SW480 (cell line): ENCODE measurements at regions not wholly inside any gene's neighbourhood (a gene's known extent, or its start where the extent isn't known, plus 50 kb on each side); places are given as distances from the start of the nearest gene placed in this dataset.

ENCODE experiments used
- DNase-seq: peaks from one replicate; pipeline ENCODE4 v3.0.0-alpha.2; 2016; ENCODE audit warnings: low spot score

DNA sequence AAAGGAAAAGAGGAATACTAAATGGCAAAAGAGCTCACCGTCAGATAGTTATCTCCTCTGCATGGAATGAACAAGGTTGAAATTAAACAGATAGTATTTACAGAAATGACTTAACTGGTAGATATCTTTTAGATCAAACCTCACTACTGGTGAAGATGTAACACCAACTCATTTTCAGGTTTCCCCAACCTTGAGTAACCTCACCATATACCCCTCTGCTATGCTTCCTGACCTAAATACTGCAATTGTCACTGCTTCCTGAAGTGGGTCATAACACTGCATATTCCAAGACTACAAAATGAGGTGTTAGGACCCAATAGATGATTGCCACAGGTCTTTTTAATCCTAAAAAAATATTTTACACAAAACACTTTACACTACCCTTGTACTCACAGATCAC lies 76.3 kb upstream of the PLEKHA5 start:
- DNase-seq, result no peak

DNA sequence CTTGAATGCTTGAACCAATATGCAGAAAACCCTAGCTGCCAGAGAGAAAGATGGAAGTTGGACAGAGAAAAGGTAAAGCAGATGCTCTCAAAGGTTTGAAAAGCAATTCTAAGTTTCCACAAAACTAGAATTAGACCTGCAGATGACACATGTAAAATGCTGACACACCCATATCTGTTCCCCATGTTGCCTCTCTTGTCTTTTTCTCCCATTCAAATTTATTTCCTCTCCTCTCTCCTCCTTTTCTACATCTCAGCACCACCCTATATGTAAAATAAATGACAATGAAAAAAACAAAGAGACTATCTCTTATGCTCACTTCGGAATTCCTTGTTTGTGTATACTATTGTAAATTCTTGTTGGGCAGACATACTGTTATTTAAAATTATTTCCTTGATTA lies 75.5 kb upstream of the PLEKHA5 start:
- DNase-seq, result no peak

DNA sequence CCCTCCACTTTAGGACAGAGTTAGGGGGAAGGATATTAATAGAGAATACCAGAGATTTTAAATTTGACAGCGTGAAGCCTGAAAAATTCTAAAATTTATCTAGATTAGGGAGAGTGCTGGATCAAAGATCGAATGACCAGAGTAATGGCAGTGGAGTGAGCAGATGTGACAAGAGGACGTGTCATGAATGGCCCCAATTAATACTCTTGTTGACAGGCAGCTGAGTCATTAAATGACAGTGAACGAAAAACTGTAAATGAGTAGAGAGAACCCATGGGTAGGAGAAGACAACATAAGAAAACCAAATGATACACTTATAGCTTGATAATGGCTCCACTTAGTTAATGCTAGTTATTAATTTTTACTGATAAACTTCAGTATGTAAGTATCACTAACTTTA lies 73.9 kb upstream of the PLEKHA5 start:
- no peak for DNase-seq

DNA sequence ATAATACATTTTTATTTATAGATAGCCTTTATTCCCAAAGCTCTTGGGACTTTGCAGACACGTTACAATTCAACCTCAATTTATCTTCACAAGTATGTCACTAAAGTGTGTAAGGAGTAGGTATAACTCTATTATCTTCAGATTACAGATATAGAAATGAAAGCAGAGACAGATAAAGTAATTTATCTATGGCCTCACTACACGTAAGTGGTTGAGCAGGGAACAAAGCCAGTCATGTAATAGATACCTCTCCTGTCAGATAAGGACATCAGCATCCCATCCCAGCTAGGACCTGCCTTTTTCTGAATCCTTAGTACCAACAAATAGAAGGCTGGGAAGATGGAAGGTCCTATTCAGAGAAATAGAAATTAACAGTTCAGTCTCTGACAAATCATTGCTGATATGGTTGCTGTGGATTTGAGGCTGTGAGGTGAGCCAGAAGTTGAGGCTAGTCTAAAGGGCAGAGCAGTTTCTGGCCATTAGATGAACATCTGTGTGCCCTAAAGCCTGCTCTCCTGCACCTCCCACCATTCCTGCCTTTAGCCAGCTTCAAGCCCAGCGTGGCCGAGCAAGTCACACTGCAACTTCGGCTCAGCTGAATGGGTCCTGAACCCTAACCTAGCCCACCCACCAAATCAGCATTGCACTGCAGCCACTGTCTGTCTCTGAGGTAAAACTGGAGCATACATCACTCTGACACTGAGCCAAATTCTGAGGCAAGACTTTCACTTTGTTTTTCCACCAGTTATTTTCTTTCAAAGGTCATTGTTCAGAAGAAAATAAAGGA lies 71.1 kb upstream of the PLEKHA5 start:
- no peak for DNase-seq

DNA sequence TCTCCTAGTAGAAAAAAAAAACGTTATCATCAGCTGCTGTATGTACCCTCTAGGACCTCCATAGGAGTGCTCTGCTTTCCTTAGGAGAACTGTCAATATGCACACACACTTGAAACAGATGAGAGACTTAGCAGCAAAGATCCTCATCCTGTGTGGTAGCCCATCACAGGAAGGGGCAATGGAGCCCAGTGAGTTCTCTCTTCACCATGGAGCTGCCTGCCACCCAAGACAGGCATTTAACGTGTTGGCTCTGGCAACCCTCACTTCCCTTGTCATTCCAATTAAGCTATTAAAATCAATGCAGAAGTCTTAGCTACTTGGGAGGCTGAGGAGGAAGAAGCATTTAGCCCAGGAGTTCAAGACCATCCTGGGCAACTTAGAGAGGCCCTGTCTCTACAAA lies 64.8 kb upstream of the PLEKHA5 start:
- DNase-seq, result no peak

DNA sequence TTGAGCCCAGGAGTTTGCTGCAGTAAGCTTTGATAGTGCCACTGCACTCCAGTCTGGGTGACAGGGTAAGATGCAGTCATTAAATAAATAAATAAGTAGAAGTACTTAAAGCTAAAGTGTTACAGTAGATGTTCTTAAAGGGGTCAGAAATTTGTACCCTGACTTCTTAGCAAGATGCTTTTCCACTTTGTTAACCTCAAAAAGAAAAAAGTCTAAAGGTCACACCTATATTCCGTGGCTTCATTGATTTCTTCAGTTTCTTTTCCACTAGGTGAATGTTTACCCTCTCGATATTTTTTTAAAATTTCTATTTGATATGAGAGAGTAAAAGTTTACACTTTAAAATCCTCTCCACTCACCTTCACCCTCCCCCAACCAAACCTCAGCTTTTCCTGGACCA lies 64.3 kb upstream of the PLEKHA5 start:
- DNase-seq, result no peak

DNA sequence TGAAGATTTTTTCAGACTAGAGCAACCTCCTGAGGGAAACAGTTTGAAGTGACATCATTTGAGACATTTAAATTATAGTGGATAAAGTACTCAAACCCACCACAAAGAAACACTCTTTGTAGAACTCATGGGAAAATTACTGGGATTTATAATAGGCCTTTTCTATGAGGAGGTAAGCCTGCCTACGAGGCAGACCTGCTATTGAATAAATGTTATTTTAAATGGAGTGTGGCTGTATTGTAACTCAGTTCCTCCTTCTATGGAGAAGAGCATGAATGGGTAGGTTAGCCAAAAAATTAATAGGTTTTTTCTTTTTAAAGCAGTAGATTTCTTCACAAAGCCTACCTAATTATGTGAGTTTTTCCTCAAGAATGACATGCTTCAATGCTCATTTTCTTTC lies 63.7 kb upstream of the PLEKHA5 start:
- DNase-seq, result no peak

DNA sequence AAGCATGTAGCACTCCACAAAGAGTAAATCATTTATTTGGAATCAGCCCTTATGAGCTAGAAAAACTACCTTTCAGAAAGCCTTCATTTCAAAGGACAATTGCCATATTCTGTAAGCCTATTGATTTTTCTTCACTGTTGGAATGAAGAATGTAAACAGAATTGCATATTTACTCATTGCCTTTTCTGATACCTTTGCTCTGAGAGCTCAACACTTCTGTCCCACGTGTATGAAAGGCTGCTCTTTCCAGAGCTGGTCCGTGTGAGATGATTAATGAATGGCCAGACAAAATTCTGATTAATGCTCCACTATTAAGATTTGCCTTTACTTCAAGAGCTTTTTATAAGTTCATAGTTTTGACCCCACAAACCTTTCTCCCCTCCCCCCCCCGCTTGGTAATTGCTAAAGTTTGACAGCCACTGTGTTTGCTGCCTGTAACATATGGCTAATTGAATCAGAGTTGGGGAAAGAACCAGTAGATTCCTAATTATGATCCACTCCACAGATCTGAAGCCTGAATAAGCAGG lies 63.0 kb upstream of the PLEKHA5 start:
- no peak for DNase-seq

DNA sequence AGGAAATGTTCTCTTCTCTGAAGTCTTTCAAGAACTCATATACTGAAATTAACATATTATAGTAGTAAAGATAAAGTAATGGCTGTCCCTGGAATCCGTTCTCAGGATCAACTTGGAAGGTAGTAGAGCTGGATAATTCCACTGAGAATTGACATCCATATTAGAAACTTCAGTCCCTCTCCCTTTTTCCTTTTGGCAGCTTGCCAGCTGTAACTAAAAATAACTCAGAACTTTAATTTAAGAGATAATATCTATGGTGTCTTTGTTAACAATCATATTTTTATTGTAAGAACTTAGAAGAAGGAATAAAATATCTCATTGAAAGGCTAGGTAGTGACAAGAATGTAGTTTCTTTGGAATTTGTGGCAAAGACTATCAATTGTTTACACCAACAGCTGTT lies 61.4 kb upstream of the PLEKHA5 start:
- no peak for DNase-seq

DNA sequence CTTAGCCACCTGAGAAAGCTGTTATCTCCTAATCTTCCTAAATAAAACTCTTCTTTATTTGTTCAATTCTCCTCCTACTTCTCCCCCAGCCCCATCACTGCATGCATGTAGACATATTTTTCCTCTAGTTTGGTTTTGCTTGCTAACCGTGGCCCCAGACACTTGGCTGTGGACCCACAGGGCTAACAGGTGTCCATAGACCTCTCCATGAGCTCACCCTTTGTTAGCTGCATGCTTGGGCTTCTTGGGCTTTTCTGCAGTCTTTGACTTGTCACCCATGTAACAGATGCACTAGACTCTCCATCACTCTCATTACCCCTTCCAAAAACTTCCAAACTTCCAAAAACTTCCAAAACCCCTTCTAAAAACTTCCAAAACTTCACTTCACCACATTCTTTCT lies 59.2 kb upstream of the PLEKHA5 start:
- no peak for DNase-seq

DNA sequence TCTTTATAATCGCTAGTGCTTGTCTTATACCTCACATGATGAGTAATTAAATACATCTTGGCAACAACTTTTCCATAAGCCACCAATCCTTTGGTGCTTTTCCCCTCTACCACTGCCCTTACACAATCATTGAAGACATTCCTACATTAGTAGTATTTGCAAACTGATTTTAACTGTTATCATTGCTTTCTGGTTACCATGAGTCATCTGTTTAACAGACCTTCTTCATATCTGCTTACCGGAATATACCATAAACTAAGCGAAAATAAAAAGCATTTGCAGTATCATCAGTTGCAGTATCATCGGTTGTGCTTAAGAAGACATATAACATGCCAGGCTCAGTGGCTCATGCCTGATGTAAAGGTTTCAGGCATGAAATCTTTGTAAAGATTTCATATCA lies 54.8 kb upstream of the PLEKHA5 start:
- no peak for DNase-seq

DNA sequence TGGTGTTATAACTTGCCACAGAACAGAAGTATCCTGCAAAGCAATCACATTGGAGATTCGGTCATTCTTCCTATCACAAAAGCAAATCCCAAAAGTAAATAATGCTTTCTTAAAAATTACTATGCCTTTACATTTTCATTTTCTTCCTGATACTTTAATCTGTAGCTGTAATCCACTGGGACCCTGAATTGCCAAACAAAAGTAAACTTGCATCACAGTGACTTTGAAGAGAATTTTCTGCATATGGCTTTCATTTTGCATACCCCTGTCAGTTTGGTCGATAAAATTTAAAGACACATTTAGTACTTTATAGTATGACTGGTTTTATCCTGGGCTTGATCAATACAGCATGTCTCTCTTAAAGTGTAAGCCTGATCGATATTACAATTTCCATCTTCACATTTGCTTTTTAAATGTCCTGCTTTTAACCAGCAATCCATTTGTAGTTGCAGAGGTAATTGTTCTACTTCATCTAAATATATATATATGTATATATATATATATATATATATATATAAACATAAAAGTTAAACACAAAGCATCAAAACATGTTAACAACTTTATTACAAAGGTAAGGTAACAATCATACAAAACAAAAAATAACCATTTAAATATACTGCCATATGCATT lies 53.7 kb upstream of the PLEKHA5 start:
- no peak for DNase-seq
